ENCODE measurements at regions not wholly inside any gene's neighbourhood (a gene's known extent, or its start where the extent isn't known, plus 50 kb on each side); places are given as distances from the start of the nearest gene placed in this dataset.

DNA sequence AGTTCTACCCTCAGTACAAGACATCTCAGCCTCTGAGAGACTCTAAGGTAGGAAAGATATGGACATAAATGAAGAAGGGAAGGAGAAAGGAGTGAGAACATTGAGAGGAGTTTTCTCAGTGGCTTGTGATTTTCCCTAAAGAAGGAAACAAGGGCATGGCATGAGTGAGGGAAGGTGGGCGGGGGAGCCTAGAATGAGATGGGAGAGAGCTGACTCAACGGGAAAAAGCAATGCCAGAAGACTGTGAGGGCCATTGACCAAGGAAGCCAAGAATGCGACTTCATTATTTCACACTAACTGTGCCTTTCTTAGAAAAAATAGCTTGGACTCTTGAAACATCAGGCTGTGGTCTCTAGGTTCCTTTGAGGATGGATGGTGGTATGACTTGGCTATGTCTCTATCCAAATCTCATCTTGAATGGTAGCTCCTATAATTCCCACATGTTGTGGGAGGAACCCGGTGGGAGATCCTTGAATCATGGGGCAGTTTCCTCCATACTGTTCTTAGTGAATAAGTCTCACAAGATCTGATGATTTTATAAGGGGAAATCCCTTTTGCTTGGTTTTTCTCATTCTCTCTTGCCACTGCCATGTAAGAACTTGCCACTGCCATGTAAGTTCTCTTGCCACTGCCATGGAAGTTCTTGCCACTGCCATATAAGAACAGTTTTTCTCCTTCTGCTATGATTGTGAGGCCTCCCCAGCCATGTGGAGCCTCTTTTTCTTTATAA lies 279.6 kb downstream of the NUAK1 start:
- Histone ChIP-seq H3K36me3 (no peaks in the 10 kb centered on the region), H3K27ac (no peak overlapping the region), H3K9me3 (no peaks in the 10 kb centered on the region), H3K27me3 (no peaks in the 10 kb centered on the region), H3K4me1 (no peaks in the 10 kb centered on the region), H3K4me3 (no peak overlapping the region)
- no peak for DNase-seq
- intact Hi-C loops (cut with DNase I; ENCODE audit: low total_unique reads), result no loop called here
- no peak for TF ChIP-seq CTCF (IDR thresholded peaks at IDR 0.05)
- no peak for TF ChIP-seq POLR2A (IDR thresholded peaks at IDR 0.05)

DNA sequence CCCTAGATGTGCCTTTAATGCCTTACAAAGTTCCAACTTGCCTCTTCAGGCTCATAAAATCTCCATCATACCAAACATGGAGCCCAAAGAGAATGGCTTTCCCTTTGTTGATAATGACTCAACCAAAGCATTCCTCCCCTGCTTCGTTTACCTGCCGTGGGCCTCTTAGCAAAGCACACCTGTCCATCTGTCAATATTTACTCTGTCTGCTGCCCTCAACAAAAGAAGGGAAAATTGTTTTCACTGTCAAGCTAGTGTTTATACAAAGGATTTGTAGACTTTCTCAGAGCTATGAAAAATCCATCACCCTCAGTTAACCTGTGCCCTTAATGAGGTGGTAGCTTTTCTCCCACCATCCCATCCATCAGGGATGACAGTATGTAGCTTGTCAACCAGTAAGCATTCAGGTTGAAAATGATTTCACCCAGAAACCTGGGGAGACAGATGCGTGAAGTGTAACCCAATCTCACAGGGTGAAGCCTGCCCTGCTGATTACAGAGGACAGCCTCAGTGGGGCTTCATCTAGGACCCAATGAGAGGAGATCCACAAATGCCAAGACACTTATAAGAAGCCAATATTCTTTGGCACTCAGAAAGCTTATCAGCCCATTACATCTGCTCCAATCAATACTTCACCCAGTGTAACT lies 278.1 kb downstream of the NUAK1 start:
- no peak for DNase-seq
- intact Hi-C loops (cut with DNase I; ENCODE audit: low total_unique reads), result no loop called here
- no peaks in the 10 kb centered on the region for H3K27me3 ChIP-seq
- H3K9me3 ChIP-seq, result no peaks in the 10 kb centered on the region
- no peak overlapping the region for H3K27ac ChIP-seq
- H3K4me3 ChIP-seq, result no peak overlapping the region
- H3K4me1 ChIP-seq, result no peaks in the 10 kb centered on the region
- no peaks in the 10 kb centered on the region for H3K36me3 ChIP-seq
- TF ChIP-seq CTCF (IDR thresholded peaks at IDR 0.05), result no peak
- TF ChIP-seq POLR2A (IDR thresholded peaks at IDR 0.05), result no peak

- Histone ChIP-seq H3K4me1 (no peaks in the 10 kb centered on the region), H3K36me3 (no peaks in the 10 kb centered on the region), H3K27ac (no peak overlapping the region), H3K9me3 (no peaks in the 10 kb centered on the region), H3K27me3 (no peaks in the 10 kb centered on the region), H3K4me3 (no peak overlapping the region)
- intact Hi-C loops (cut with DNase I; ENCODE audit: low total_unique reads), result no loop called here
- no peak for DNase-seq
- TF ChIP-seq CTCF (IDR thresholded peaks at IDR 0.05), result no peak
- no peak for TF ChIP-seq POLR2A (IDR thresholded peaks at IDR 0.05)
These were observed 277.5 kb downstream of the NUAK1 start for GRCh38 chr12:105861227-105861626.

GRCh38 chr12:105862163-105862821 lies 276.5 kb downstream of the NUAK1 start:
- DNase-seq, result no peak
- intact Hi-C loops (cut with DNase I; ENCODE audit: low total_unique reads), result no loop called here

More at GRCh38 chr12:105862163-105862821, 276.5 kb downstream of the NUAK1 start:
- no peaks in the 10 kb centered on the region for H3K27me3 ChIP-seq
- H3K36me3 ChIP-seq, result no peaks in the 10 kb centered on the region
- no peak overlapping the region for H3K4me3 ChIP-seq
- H3K9me3 ChIP-seq, result no peaks in the 10 kb centered on the region
- H3K4me1 ChIP-seq, result no peaks in the 10 kb centered on the region
- no peak for TF ChIP-seq POLR2A (IDR thresholded peaks at IDR 0.05)
- no peak for TF ChIP-seq CTCF (IDR thresholded peaks at IDR 0.05)
- no peak overlapping the region for H3K27ac ChIP-seq

Measured in uterus (tissue), 3 donors.